GM12873 (cell line): ENCODE measurements at regions not wholly inside any gene's neighbourhood (a gene's known extent, or its start where the extent isn't known, plus 50 kb on each side); places are given as distances from the start of the nearest gene placed in this dataset.

Experiments
- CTCF ChIP-seq: IDR thresholded peaks from 2 replicates; pipeline ENCODE4 v1.5.1; 2012; ENCODE audit warnings: low read depth, mild to moderate bottlenecking, moderate library complexity, low read length, control low read depth; ENCODE audit not compliant: insufficient read depth; ENCODE audit errors: missing control alignments

DNA sequence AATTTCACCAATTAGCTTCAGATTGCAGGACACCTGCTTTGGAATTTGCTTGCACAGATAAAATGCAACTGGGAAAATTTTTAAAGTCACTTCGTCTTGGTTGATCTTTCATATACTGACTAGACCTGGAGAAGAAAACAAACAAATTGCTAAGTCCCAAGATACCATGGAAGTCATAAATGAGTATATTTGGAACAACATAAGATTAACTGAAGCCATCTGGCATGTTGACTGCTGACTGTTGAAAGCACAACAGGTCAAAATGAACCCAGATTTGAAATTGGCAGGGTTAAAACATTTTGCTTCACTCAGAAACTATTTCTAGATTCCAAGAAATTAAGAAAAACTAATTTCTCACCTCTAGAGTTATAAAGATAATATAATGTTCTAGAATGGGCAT lies 470.7 kb downstream of the LPIN1 start:
- TF ChIP-seq CTCF = no peak

DNA sequence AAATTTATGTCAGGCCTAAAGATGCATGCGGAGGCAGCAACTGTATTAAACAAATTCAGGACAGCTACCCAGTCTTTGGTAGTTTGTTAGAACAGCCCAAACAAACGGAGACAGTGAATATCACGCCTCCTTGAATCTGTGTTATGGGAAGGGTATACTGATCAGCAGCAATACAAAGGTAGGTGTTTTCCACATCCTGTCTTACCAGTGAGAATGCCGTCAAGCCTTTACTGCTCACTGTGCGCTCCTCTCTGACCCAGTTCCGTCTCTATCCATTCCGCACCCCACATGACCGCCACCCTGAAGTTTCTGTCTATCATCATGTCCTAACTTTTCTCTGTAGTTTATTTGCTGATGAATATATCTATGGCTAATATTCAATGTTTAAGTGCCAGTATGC lies 473.3 kb downstream of the LPIN1 start:
- TF ChIP-seq CTCF = no peak

DNA sequence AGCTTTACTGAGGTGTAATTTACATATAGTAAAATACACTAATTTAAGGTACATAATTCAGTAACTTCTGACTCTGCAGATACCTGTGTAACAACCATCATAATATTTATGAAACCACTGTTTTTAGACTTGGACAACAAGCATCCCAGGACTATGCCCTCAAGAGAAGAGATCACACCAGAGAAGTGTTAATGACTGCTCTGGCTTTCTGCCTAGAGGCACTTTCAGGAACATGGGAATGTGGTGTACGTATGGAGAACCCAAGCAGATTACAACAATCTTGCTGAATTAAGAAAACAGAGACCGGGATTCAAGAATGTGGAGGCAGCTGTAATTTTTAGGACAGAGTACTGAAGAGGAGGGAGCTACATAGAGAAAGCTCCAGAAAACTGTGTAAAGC lies 475.2 kb downstream of the LPIN1 start:
- TF ChIP-seq CTCF = no peak

- no peak for TF ChIP-seq CTCF
Observed at GRCh38 chr2:12222554-12222953, 476.1 kb downstream of the LPIN1 start.

- TF ChIP-seq CTCF = no peak
Observed at GRCh38 chr2:12223732-12224131, 477.3 kb downstream of the LPIN1 start.

- no peak for TF ChIP-seq CTCF
Observed at GRCh38 chr2:12226653-12227052, 480.2 kb downstream of the LPIN1 start.

GRCh38 chr2:12227941-12228608 lies 481.6 kb downstream of the LPIN1 start:
- TF ChIP-seq CTCF = no peak
